ENCODE measurements at regions not wholly inside any gene's neighbourhood (a gene's known extent, or its start where the extent isn't known, plus 50 kb on each side); places are given as distances from the start of the nearest gene placed in this dataset.

GRCh38 chr4:100635899-100636298, 118.1 kb upstream of the EMCN start:
- H3K36me3 ChIP-seq (ENCODE audit: control insufficient read depth, insufficient read depth, low read length): no peaks in the 10 kb centered on the region
- in situ Hi-C loops (cut with MboI; ENCODE audit: low sequenced_read_pairs) (no loop called here), dilution Hi-C loops (cut with HindIII; ENCODE audit: low sequenced_read_pairs, unreplicated experiment) (no loop called here), intact Hi-C loops (cut with micrococcal nuclease) (no loop called here)
- BruUV-seq (replicated peaks): no TSS peak
- no peak overlapping the region for H3K23ac ChIP-seq (ENCODE audit: low read depth, low read length)
- no peak overlapping the region for H2AFZ ChIP-seq (replicated peaks; ENCODE audit: low read length, poor library complexity)
- H3K9me3 ChIP-seq (ENCODE audit: control insufficient read depth, insufficient read depth, low read length): peaks cover 2% of the 10 kb centered on the region
- H2BK15ac ChIP-seq (ENCODE audit: low read depth, low read length): no peak overlapping the region
- H3K79me1 ChIP-seq (ENCODE audit: low read depth in 1 of 2, low read length in 2 of 2): no peaks in the 10 kb centered on the region
- H3K4me3 ChIP-seq (ENCODE audit: insufficient read depth, low read depth, low read length): no peak overlapping the region
- H2BK5ac ChIP-seq (ENCODE audit: low read depth, low read length, poor library complexity, severe bottlenecking): no peak overlapping the region
- DNase-seq: no peak
- no peak overlapping the region for H3K9ac ChIP-seq (ENCODE audit: low read depth, low read length)
- no peak overlapping the region for H4K91ac ChIP-seq (ENCODE audit: insufficient read depth, low read depth, low read length)
- H3K4me2 ChIP-seq (ENCODE audit: low read depth, low read length): no peak overlapping the region
- H3K9me1 ChIP-seq (ENCODE audit: insufficient read depth, low read length): no peaks in the 10 kb centered on the region
- no peak for TF ChIP-seq MAFK (IDR thresholded peaks at IDR 0.05; ENCODE audit: low read depth, low read length)
- TF ChIP-seq ELK1 (IDR thresholded peaks at IDR 0.05; ENCODE audit: borderline replicate concordance, low read depth, low read length): no peak
- no peak for TF ChIP-seq RCOR1 (IDR thresholded peaks at IDR 0.05; ENCODE audit: insufficient replicate concordance, low read length)
- no peak for TF ChIP-seq BHLHE40 (IDR thresholded peaks at IDR 0.05; ENCODE audit: low read depth, low read length)
- no peak for TF ChIP-seq RFX5 (IDR thresholded peaks at IDR 0.05; ENCODE audit: low read depth, low read length)
- TF ChIP-seq MAZ (IDR thresholded peaks at IDR 0.05; ENCODE audit: borderline replicate concordance, low read depth, low read length): no peak
- TF ChIP-seq CEBPB (IDR thresholded peaks at IDR 0.05; ENCODE audit: low read depth, low read length): no peak
- no peak for TF ChIP-seq FOS (IDR thresholded peaks at IDR 0.05; ENCODE audit: low read depth, low read length)
- no peak for TF ChIP-seq POLR2A (IDR thresholded peaks at IDR 0.05; ENCODE audit: low read depth, low read length)
- TF ChIP-seq CHD1 (IDR thresholded peaks at IDR 0.05; ENCODE audit: low read depth, low read length): no peak
- TF ChIP-seq USF2 (IDR thresholded peaks at IDR 0.05; ENCODE audit: low read depth, low read length): no peak
- TF ChIP-seq NFE2L2 (IDR thresholded peaks at IDR 0.05; ENCODE audit: low read depth, low read length): no peak
- no peak for TF ChIP-seq CTCF (conservative IDR thresholded peaks at IDR 0.05; ENCODE audit: low read depth, low read length)
- no peak for TF ChIP-seq MXI1 (IDR thresholded peaks at IDR 0.05; ENCODE audit: borderline replicate concordance, low read depth, low read length)
- no peak for ATAC-seq (ENCODE audit: low read depth)
- ChIA-PET POLR2A (ENCODE audit: unreplicated experiment) (no interaction called here), CTCF (no interaction called here)
- no peak overlapping the region for H2AK5ac ChIP-seq (ENCODE audit: low read depth, low read length)
- H3K4ac ChIP-seq (ENCODE audit: low read depth, low read length): no peak overlapping the region
- H3K27ac ChIP-seq (ENCODE audit: insufficient read depth, low read length): no peak overlapping the region
- no peak overlapping the region for H4K8ac ChIP-seq (ENCODE audit: low read depth in 2 of 2, low read length in 2 of 2)
- H3K18ac ChIP-seq (ENCODE audit: low read depth, low read length): no peak overlapping the region
- H3K27me3 ChIP-seq (ENCODE audit: control insufficient read depth, insufficient read depth, low read length): no peaks in the 10 kb centered on the region
- H4K5ac ChIP-seq (ENCODE audit: low read depth, low read length): no peak overlapping the region
- no peak overlapping the region for H2BK120ac ChIP-seq (ENCODE audit: low read depth, low read length)
- no peak overlapping the region for H2BK20ac ChIP-seq (ENCODE audit: low read depth, low read length)
- H3K56ac ChIP-seq (ENCODE audit: extremely low read depth, insufficient read depth, low read length): no peak overlapping the region
- no peak overlapping the region for H3K14ac ChIP-seq (replicated peaks; ENCODE audit: low read depth, low read length)
- no peak overlapping the region for H2AK9ac ChIP-seq (replicated peaks; ENCODE audit: low read depth, low read length, poor library complexity)
- H3K4me1 ChIP-seq (ENCODE audit: control insufficient read depth, insufficient read depth, low read length): no peaks in the 10 kb centered on the region
- H4K20me1 ChIP-seq (ENCODE audit: insufficient read depth, low read length): no peaks in the 10 kb centered on the region

Data from IMR-90 (cell line).